GM21381 (cell line): ENCODE measurements at regions not wholly inside any gene's neighbourhood (a gene's known extent, or its start where the extent isn't known, plus 50 kb on each side); places are given as distances from the start of the nearest gene placed in this dataset.

ENCODE experiments used
- ATAC-seq: cut with Tn5 transposase; IDR thresholded peaks from one replicate; pipeline ENCODE4 v1.9.1; 2021; ENCODE audit warnings: mild to moderate bottlenecking, moderate library complexity; ENCODE audit not compliant: unreplicated experiment

DNA sequence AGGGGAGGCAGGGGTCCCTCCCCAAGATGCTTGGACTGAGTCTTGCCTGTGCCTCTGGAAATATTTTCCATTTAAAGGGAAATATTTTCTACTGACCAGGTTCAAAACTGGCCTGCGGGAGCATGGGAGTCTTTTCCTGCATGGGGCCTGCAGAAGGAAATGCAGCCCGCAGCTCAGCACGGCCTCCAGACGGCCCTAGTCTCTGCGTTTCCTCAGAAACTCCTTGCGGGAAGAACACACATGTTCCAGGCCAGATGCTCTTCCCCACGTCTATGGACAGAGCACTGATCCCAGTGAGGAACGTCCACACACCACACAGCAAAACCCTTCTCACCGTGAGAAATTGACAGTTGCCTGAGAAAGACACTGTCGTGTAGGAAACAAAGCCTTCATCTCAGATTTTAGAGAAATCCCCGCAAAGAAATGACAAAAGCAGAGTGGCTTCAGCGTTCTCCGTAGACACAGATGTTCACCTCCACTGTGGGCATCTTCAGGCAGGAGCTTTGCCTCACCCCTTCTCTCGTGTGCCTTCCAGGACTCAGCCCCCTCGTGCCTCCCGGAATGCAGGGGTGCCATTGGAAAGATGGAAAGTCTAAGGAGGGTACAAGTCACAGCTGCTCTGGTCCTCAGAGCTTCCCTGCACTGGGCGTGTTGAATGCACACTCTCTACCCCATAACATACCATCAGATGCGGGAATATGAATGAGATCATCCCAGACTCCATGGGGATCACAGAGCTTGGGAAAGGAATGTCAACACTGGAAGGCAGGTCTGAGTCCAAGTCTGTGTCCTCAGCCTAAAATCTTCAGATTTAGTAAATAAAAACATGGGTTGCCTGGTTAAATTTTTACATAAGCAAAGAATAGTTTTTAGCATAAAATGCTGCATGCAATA, 438.7 kb upstream of the SALL3 start:
- ATAC-seq: no peak

DNA sequence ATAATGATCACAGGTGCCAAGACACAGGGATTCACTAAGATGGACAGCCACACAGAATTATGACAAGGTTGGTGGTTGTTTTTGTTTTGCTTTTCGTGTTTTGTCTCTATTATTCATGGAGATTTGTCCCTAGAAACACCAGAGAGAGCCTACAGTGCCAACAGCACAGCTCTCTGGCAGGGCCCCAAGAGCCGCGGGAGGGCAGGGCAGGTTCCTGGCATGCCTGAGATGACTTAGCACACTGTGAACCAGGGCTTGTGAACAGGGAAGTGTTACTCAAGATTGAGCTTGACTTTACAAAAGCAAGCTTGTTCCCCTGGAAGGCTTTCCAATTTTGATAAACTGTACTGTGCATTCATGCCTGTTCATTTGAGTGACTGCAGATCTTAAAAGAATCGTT, 437.4 kb upstream of the SALL3 start:
- no peak for ATAC-seq

DNA sequence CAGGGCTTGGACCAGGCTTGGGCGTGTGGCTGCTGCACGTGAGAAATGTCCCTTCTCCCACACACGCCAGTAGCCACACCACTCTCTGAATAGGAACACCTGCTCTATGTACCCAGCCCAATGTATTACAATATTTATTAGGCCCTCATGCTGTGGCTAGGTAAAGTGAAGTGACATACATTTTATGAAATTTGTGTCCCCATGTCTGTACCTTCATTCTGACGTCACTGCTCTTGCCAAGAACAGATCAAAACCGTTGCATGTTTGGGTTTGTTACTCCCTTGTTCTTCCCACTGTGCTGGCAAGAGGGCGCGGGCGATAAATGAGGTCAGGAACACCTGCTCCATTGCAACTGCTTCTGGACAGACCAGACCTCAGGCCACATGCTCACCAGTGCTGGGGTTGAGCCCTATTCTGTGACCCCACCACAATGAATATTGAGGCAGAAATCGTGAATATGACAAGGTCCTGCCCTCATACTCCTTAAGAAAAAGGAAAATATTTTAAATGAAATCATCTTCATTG, 436.4 kb upstream of the SALL3 start:
- ATAC-seq: no peak

DNA sequence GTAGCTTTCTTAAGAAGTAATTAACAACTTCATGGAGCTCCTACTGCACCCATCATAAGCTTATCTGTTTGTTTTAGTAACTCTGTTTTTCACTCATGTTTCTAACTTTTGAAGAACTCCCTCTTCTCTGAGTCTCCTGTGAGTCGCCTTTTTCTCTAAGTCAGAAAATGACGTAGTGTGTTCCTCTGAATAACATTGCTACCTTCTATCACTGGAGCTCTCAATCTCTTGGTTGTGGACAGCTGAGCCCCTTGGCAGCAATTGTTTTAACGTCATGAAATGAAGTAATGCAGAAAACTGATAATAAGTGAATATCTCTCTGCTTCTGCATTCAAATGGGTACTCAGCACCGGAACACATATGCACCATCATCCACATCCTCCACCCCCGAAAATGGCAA, 433.3 kb upstream of the SALL3 start:
- no peak for ATAC-seq

DNA sequence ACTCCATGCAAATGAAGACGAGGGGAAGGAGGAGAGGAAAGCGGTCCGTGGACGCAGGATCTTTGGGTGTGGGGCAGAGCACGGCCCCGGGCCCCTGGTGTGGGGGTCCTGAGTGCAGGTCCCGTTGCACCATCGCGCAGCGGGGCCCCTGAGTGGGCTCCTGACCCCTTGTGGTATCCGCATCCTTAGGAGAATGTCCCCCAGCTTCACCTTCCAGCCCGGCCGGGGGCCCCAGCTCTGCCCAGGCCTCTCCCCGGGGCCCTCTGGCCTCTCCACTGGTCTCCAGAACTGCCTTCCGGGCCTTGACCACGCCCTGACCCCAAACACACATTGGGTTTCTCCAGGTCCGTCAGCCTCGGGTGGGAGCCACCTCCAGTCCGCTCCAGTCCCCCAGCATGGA, 431.8 kb upstream of the SALL3 start:
- no peak for ATAC-seq

DNA sequence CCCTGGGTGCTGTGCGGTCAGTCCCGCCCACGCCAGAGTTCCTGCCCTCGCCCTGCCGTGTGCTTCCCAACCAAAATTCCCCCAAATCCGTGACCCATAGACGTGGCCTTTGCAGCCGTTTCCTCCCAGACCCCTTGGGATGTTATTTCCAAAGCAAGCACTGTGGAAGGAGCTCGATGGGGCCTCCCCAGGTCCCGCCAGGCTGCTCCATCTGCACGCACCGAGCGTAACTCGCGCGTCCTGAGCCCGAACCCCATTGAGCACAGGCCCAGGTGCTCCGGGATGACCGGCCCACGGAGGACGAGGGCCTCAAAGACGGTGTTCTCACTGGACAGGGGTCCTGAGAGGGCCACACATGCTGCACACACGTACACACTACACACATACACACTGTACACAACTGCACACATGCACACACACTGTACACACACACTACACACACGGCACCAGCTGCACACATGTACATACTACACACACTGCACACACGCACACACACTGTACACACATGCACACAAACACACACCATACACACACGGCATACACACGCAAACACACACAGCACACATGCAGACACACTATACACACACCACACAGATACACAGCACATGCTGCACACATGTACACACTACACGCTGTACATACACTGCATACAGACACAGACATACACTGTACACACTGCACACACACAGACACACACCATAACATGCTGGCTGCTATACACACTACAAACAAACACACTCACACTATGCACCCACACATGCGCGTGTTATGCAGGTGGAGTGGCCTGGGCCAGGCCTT, 431.2 kb upstream of the SALL3 start:
- no peak for ATAC-seq

DNA sequence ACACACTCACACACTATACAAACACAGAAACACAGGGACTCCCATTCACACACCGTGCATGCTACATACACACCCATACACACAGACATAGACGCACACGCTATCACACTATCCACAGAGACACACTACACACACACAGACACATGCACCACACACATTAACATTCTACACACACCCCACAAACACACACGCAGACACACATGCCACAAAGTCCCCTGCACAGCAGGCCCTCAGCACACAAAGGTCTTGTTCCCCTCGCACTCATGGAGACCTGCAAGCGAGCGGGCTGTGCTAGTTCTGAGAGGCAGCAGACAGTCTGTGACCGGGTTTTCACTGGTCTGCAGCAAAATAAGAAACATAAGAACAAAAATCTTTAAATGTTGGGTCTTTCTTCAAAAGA, 429.6 kb upstream of the SALL3 start:
- ATAC-seq: no peak

DNA sequence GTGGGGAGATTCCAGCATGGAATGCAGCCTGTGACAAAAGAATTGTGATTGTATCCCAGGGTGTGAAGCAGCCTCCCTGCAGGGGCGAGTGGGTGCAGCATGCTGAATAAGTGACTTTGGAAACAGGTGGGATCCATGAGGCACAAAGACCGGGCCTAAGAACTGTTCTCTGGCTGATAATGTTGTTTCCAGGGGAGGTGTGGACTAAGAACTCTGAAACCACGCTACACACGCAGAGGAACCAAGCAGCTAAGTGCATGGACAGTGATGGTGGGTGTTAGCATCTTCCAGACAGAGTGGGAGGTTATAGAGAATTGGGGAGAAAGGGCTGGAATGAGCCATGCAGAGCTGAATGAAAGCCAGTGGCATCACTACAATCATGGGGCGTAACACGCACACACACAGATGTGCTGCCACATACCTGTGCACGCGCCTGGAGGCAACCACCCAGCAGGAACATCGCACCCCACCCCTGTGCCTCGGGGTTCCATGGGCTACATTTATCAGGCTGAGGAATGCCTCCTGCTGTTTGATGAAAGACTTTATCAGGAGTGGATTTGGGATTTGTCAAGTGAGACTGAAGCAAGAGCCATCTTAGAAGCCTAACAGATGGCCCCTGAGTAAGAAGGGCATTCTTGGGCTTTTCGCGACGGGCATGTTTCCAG, 424.5 kb upstream of the SALL3 start:
- no peak for ATAC-seq

DNA sequence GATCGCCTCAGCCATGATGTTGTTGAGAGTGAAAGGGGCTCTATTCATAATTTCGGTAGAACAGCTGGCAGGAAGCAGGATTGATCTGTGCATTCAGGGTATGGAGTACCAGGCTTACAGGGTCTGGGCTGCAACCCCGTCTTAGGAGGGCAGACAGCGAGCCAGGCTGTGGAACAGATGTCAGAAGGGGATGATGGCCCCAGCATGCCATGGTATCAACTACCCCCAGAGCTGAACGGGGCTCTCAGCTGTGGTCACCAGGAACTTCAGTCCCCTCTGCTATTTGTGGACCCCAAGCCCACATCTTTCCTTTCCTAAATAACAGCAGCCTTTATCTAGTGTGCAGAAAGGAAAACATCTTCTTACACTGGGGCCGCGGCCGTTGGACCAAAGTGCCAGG, 422.2 kb upstream of the SALL3 start:
- ATAC-seq: no peak

DNA sequence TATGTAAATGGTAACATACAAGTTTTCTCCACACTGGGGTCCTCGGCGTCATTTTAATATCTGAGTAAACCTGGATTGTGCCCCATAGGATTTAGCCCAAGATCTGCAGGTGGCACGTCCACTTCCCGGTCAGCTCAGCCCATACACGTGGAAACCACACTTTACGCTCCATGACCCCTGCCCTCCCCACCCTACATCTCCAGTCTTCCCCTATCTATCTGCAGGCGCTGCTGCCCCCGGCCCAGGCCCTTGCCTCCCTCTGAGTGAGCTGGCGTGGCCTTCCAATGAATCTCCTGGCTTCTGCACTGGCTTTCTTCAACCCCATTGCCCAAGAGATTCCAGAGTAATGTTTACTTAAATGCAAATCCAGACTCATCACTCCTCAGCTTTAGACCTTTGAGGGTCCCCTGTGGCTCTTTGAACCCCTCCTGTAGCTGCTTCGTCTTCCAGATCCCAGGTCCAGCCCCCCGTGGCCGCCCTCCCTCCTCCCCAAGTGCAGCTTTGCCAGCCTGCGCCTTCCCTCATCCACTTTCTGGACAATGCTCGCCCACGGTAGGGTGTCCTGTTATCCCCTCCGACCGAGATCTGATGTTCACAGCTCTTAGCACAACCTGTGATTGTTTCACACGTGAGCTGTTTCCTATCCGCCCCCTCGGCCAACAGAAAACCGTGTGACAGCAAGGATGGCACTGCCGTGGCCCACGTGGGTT, 421.4 kb upstream of the SALL3 start:
- no peak for ATAC-seq

DNA sequence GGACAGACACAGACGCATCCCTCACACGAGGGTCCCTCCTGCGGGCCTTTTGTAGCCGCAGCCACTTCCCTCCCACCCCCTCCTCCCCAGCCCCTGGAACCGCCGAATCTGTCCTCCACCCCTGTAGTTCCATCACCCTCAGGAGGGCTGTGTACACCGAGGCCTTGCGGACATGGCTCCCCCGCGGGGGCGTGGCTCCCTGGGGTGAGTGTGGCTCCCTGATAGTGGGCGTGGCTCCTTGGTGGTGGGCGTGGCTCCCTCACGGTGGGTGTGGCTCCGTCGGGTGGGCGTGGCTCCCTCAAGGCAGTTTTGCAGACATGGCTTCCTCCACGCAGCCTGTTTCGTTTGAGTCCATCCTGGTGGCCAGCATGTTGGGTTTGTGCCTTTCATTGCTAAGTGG, 420.7 kb upstream of the SALL3 start:
- no peak for ATAC-seq

DNA sequence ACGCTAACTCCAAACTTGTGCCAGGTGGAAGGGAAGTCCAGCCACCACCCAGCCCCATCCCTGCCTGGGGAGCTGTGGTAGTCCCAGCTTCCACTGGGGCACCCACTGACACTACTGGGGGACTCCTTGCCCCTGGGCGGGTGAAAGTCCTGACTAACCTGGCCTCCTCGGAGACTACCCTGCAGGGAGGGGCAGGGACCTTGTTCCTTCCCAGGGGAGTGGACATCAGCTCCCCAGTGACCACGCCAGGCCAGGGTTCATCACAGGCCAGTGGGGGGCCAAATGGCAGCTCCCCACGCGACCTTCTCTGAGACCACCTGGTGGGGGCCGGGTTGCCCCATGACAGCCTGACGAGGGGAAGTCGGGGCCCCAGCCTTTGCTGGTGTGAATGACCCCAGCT, 420.0 kb upstream of the SALL3 start:
- no peak for ATAC-seq

DNA sequence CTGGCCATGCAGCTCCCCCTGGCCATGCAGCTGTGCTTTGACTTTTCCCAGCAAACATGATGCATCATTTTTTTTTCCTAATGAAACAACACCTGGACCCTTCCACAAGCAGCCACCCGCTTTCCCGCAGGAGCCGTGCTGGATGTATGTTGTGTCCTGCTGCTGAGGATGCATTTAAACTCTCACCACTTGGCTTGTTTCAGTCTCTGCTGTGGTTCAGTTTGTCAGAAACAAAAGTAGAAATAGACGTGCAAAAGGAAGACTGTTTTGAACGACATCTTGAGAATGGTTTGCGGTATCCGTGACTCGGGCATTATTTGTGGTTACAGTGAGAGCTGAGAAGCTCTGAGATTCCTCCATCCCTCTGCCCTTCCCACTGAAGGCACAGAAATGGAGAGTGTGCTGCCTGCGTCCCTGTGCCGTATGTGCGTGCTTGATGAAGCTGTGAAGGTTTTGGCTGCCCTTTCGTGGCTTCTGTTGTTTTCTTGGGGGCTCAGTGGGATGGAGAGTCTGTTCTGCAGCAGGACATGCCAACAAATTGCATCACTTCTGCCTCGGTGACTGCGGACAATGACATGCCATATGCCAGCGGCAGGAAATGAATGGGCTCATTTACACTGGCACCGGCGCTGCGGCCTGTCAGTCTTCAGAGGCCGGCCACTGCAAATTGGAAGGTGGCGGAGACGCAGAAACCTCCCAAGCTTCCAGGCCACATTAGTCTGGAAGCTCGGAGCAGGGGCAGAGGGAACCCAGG, 417.7 kb upstream of the SALL3 start:
- ATAC-seq: no peak

DNA sequence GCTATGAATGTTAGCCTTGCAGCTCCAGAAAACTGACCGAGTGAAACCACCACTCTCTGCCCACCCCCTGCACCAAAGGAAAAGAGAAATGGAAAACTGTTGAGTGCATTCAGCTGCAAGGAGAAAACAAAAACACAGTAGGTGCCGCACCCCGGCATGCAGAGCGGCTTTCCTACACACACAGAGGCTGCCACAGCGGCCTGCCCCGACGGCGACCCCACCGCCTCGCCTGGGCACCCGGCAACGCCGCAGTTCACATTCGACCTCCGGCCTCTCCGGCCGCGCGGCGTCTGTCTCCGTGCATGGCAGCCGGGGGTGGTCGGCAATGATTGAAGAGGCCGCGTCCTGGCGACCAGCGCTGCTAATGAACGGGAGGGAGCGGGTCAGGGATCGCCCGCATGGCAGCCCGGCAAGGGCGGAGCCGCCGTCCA, 417.1 kb upstream of the SALL3 start:
- no peak for ATAC-seq

DNA sequence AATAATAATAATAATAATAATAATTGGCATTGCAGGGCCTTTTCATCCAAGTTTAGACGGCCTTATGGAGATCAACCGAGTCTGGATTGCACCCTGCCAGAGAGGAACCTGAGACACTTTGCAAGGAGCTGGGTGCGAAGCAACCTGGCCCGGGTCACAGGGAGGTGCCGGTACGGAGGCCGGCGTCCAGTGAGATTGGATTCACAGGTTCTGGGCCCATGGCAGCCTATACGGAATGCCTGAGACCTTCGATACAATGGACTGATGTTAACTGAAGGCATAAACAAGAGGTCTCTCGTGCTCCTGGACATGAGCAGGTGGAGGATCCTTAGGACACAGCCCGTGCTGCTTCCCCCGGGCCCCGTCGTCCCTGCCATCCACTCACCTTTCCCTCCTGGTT, 416.5 kb upstream of the SALL3 start:
- ATAC-seq: no peak

DNA sequence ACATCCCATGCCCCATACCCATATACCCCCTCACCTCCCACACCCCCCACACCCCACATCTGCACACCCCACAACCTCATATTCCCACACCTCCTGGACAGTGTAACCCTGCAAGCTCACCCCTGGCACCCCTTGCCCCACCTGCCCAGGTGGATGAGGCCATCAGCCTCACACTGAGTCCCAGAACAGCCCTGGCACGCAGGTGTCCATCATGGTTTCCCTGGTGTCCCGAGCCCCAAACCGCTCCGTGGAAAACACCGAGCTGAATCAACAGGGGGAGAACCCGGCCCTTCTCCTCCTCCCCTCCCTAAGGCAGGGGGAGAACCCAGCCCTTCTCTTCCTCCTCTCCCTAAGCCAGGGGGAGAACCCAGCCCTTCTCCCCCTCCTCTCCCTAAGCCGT, 415.6 kb upstream of the SALL3 start:
- no peak for ATAC-seq

DNA sequence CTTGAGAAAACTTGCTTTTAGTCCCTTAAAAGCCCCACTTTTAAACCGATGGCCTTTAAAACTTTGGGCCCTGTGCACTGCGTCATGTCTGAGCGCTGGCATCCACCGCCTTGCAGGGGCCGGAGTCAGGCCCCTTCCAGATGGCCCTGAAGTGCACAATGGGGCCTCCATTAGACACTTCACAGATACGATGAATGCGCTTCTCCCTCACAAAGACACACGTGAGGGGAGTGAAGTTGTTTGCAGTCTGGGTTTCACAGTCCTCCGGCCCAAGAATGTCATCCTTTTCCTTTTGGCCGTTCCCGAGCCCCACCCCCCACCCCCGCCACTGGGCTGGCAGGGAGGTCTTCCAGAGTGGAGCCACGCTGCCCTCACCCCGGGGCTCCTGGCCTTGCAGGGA, 415.1 kb upstream of the SALL3 start:
- ATAC-seq: no peak

DNA sequence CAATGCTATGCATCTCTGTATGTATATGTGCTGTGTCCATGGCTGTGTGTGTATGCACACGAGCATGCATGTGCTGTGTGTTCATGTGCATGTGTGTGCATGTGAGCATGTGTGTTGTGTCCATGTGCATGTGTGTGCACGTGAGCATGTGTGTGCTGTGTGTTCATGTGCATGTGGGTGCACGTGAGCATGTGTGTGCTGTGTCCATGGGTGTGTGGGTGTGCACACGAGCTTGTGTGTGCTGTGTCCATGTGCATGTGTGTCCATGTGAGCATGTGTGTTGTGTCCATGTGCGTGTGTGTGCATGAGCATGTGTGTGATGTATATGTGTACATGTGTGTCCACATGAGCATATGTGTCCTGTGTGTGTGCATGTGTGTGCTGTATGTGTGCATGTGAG, 414.4 kb upstream of the SALL3 start:
- ATAC-seq: no peak

DNA sequence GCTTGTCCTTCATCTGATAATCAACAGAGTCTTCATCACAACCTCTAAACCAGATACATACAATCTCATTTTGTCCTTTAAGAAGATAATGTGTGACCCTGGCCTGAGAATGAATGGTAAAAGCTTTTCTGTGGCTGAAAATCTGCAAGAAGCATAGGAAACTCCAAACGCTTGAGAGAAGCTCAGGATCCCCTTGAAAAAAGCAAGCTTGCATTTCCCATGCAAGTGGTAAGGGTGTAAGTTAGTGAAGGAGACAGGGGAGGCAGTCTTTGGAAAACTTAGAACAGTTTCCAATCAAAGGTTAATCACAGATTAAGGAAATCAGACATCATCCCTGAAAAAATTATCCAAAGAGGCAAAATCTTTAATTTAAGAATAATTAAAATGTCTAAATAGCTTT, 413.6 kb upstream of the SALL3 start:
- ATAC-seq: no peak

DNA sequence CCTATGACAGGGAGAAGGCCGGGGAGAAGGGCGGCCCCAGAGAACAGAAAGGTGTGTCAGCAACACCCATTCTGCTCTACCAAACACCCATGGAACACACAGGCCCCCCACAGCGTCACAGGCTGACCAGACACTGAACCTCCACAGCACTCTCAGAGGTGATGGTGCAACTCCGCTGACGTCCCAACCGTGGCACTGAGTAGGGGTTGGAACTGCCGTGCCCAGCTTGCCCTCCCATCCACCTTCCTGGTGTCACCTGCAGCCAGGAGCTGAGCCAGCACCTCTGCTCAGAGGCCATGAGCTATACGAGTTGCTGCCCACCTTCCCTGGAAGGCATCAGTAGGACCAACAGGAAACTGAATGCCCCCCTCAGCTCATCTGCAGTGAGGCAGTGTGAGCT, 412.9 kb upstream of the SALL3 start:
- ATAC-seq: no peak
